HepG2 (cell line): ENCODE measurements at regions not wholly inside any gene's neighbourhood (a gene's known extent, or its start where the extent isn't known, plus 50 kb on each side); places are given as distances from the start of the nearest gene placed in this dataset.

Source experiments
- ATAC-seq: fragments of 200-7000 bp; cut with Tn5 transposase; 3 replicates; pipeline ENCODE4 v1.9.1; 2020; ENCODE audit warnings: mild to moderate bottlenecking, moderate library complexity
- BruUV-seq: library from RNA; stranded (reverse); fragments of 400-500 nt; replicated peaks from 2 replicates; lab custom pipeline; 2021; lab: Mats Ljungman, UMichigan
- CTCF ChIA-PET: fragments of 300-600 bp; formaldehyde crosslinking; extraction: SDS; loops from one replicate; lab custom pipeline; 2021; ENCODE audit warnings: low total read pairs, inconsistent platforms, low intra/inter-chr PET ratio; lab: Yijun Ruan, JAX
- POLR2A ChIA-PET: fragments of 350-600 bp; sonication (Branson Sonifier 250); formaldehyde crosslinking; loops from one replicate; lab custom pipeline; 2020; ENCODE audit warnings: antibody characterized with exemption, inconsistent platforms; lab: Yijun Ruan, JAX
- DNase-seq: peaks from one replicate; pipeline ENCODE4 v3.0.0-alpha.2; 2015; ENCODE audit warnings: low spot score
- FAIRE-seq: peaks from 3 replicates; lab custom pipeline; 2011; peaks lifted over from hg19 to GRCh38; lab: Jason Lieb, UNC
- H2AFZ ChIP-seq: one replicate; pipeline ENCODE4 v1.6.1; 2011; ENCODE audit warnings: low read length, inconsistent platforms
- H3K27ac ChIP-seq: fragments of 300-600 bp; 3 replicates; pipeline ENCODE4 v1.8.0; 2011; ENCODE audit warnings: mixed run types, mild to moderate bottlenecking, mixed read lengths, low read length, inconsistent platforms; ENCODE audit not compliant: insufficient read depth; ENCODE audit errors: extremely low read length
- H3K27me3 ChIP-seq, 2 experiments: fragments of 200-600 bp in 1 of 2; 2 replicates in 1 of 2; 3 replicates in 1 of 2; pipeline versions ENCODE4 v1.6.0 to v1.8.0; 2011; ENCODE audit warnings: low read length in 2 of 2, mild to moderate bottlenecking in 2 of 2, moderate library complexity in 2 of 2, inconsistent platforms in 1 of 2; ENCODE audit not compliant: insufficient read depth in 2 of 2, control insufficient read depth in 1 of 2
- H3K36me3 ChIP-seq, 2 experiments: fragments of 200-600 bp in 1 of 2; replicated peaks in 1 of 2; 2 replicates in 1 of 2; 3 replicates in 1 of 2; pipeline versions ENCODE4 v1.5.1 to v1.8.0; 2011; ENCODE audit warnings: low read length in 2 of 2, inconsistent platforms in 1 of 2; ENCODE audit not compliant: insufficient read depth in 2 of 2, control insufficient read depth in 1 of 2
- H3K4me1 ChIP-seq: 2 replicates; pipeline ENCODE4 v1.5.1; 2012; ENCODE audit warnings: low read length, inconsistent platforms; ENCODE audit not compliant: insufficient read depth
- H3K4me2 ChIP-seq: 2 replicates; pipeline ENCODE4 v1.6.0; 2011; ENCODE audit warnings: low read depth, low read length, inconsistent platforms
- H3K4me3 ChIP-seq, 3 experiments: fragments of 200-600 bp in 1 of 3; sonication (generic), shearing (Covaris generic) in 1 of 3; replicated peaks in 1 of 3; 2 replicates each; pipeline ENCODE4 v1.5.1; 2011 to 2016; ENCODE audit warnings: low read length in 3 of 3, inconsistent platforms in 2 of 3, low read depth in 2 of 3, mild to moderate bottlenecking in 2 of 3, control low read depth in 1 of 3, mixed read lengths in 1 of 3; ENCODE audit not compliant: insufficient read depth in 1 of 3
- H3K79me2 ChIP-seq: one replicate; pipeline ENCODE4 v1.6.1; 2011; ENCODE audit warnings: low read length, inconsistent platforms; ENCODE audit not compliant: insufficient read depth
- H3K9ac ChIP-seq: 2 replicates; pipeline ENCODE4 v1.6.0; 2011; ENCODE audit warnings: mild to moderate bottlenecking, low read depth, low read length, inconsistent platforms; ENCODE audit not compliant: insufficient read depth
- H3K9me3 ChIP-seq: 2 replicates; pipeline ENCODE4 v1.5.1; 2012; ENCODE audit warnings: mild to moderate bottlenecking, low read length
- H4K20me1 ChIP-seq: 2 replicates; pipeline ENCODE4 v1.6.0; 2011; ENCODE audit warnings: inconsistent platforms, mild to moderate bottlenecking, low read length, moderate library complexity; ENCODE audit not compliant: insufficient read depth
- AKAP8 ChIP-seq: sonication (generic); formaldehyde crosslinking; IDR thresholded peaks from 2 replicates; pipeline ENCODE4 v1.5.1; 2020; ENCODE audit warnings: mild to moderate bottlenecking, missing genetic modification reagents
- CTCF ChIP-seq: sonication (generic); formaldehyde crosslinking; IDR thresholded peaks from 2 replicates; pipeline ENCODE4 v1.5.0; 2020; ENCODE audit warnings: mild to moderate bottlenecking, missing genetic modification reagents, moderate library complexity
- KDM2A ChIP-seq: sonication (generic); formaldehyde crosslinking; IDR thresholded peaks from 2 replicates; pipeline ENCODE4 v1.4.0; 2020; ENCODE audit warnings: low read depth, missing genetic modification reagents, borderline replicate concordance
- NONO ChIP-seq, 2 experiments: fragments of 450-650 bp in 1 of 2; sonication (generic) in 1 of 2; formaldehyde crosslinking in 1 of 2; IDR thresholded peaks in 1 of 2; conservative IDR thresholded peaks in 1 of 2; 2 replicates each; pipeline versions ENCODE4 v1.6.1 to v1.8.0; 2017 to 2022; ENCODE audit warnings: mild to moderate bottlenecking in 1 of 2, missing genetic modification reagents in 1 of 2, moderate library complexity in 1 of 2
- SETDB1 ChIP-seq: sonication (generic); formaldehyde crosslinking; IDR thresholded peaks from 2 replicates; pipeline ENCODE4 v1.5.1; 2020; ENCODE audit warnings: missing genetic modification reagents, mild to moderate bottlenecking, borderline replicate concordance
- SMC3 ChIP-seq: IDR thresholded peaks from 2 replicates; pipeline ENCODE4 v1.6.1; 2011; ENCODE audit warnings: low read length, improper control_type of control experiment
- STAG1 ChIP-seq: sonication (generic); formaldehyde crosslinking; IDR thresholded peaks from 2 replicates; pipeline ENCODE4 v1.4.0; 2020; ENCODE audit warnings: missing genetic modification reagents
- TEAD3 ChIP-seq: optimal IDR thresholded peaks from 2 replicates; pipeline ENCODE3; 2016; ENCODE audit warnings: borderline replicate concordance
- XRCC5 ChIP-seq: fragments of 200-400 bp; formaldehyde crosslinking; optimal IDR thresholded peaks from 2 replicates; pipeline ENCODE3; 2017; ENCODE audit warnings: mild to moderate bottlenecking, low read length
- WGBS: methylation state at CpG from one replicate; pipeline ENCODE4 v1.1.6; 2017; ENCODE audit warnings: low lambda C conversion rate; 5-methylcytosine and 5-hydroxymethylcytosine counted together
- in situ Hi-C: cut with HindIII; loops from 2 replicates; pipeline ENCODE4 v1.10.0; 2017; ENCODE audit warnings: low pct_unique_long_range_greater_than_20kb; ENCODE audit not compliant: extremely low pct_ligation_motif_present
- intact Hi-C: fragments of 100-400 bp; cut with micrococcal nuclease; formaldehyde crosslinking; loops from one replicate; pipeline ENCODE4 v1.10.0; 2022; ENCODE audit not compliant: unreplicated experiment

DNA sequence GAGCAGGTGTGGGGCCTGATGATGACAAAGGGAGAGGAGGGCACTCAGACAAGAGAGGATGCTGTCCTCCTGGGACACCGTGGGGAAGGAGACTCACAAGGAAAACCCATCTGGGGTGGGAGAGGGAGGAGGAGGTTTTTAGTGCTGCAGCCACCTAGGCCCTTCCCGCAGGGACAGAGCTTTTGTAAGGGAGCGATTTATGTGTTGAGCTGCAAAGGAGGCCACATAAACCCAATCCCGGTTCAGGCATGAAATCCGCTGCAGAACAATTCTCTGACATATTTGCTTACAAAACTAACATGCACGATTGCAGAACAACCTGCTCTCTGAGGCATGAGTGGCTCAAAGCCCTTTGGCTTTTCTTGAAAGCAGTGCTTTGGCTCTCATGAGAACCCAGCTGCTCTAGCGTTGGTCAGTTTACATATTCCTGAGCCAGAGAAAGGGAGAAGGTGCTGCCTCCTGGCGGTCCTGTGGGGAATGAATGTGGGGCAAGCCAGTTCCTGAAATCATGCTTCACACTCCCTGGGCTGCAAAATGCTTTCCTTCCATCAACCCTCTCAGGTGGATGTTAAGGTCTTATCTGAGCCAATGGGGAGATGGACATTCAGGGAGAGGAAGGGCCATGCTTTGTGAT lies 122.4 kb upstream of the NLRP1 start:
- Histone ChIP-seq H2AFZ (no peak overlapping the region), H3K79me2 (no peaks in the 10 kb centered on the region), H3K27me3 (no peaks in the 10 kb centered on the region), H3K36me3 (no peaks in the 10 kb centered on the region), H3K27ac (no peak overlapping the region), H3K9ac (no peak overlapping the region), H3K4me2 (no peak overlapping the region), H3K4me3 (no peak overlapping the region), H3K4me1 (no peaks in the 10 kb centered on the region)
- peak; percentile 35 for DNase-seq
- in situ Hi-C loops = loop anchor here (5.0 to 25.0 kb wide), 2 partner anchors 119 to 706 kb away; no protein-coding TSS in a partner anchor
- no TSS peak for BruUV-seq
- POLR2A ChIA-PET = no interaction called here
- peak; percentile 79 for ATAC-seq
- WGBS = 41% methylated on average over 8 of the region's 8 CpGs
- TF ChIP-seq AKAP8 (CRISPR knock-in tag) = no peak
- peak; percentile 73; the same call in 1 of the 2 replicates for TF ChIP-seq SMC3
- TF ChIP-seq STAG1 = peak; percentile 61
- TF ChIP-seq NONO (IDR thresholded peaks at IDR 0.05) = no peak
- 0 out of 2 replicates have a peak, but pooled peaks have one; percentile 28 for TF ChIP-seq NONO (CRISPR knock-in tag; conservative IDR thresholded peaks at IDR 0.05)
- TF ChIP-seq SETDB1 (CRISPR knock-in tag) = no peak
- TF ChIP-seq XRCC5 = peak; percentile 53
- TF ChIP-seq CTCF (CRISPR knock-in tag) = peak; percentile 79
- TF ChIP-seq TEAD3 (CRISPR knock-in tag) = peak; percentile 39
- TF ChIP-seq KDM2A (CRISPR knock-in tag) = peak; percentile 63; the same call in 1 of the 2 replicates
- TF ChIP-seq, all 625 proteins: peak for 7
- peak; percentile 64 for FAIRE-seq
- intact Hi-C loops = loop anchor here (2.0 to 10.0 kb wide), 3 partner anchors 94 to 716 kb away; partner anchors contain the start of gene NLRP1
- Histone ChIP-seq H4K20me1 (no peaks in the 10 kb centered on the region), H3K9me3 (no peaks in the 10 kb centered on the region)
- CTCF ChIA-PET = interaction anchor here (1.2 to 1.6 kb wide), 3 partner anchors 94 to 119 kb away, joined by 4 to 6 read pairs (median 5); no protein-coding TSS in a partner anchor
